Germinal center (tissue), 1 donor: ENCODE measurements at regions not wholly inside any gene's neighbourhood (a gene's known extent, or its start where the extent isn't known, plus 50 kb on each side); places are given as distances from the start of the nearest gene placed in this dataset.
A peak's percentile ranks its signal among the peaks of the same experiment; 100 is the strongest.

ENCODE experiments used
- DNase-seq: peaks from one replicate; pipeline ENCODE4 v3.0.0; 2012; ENCODE audit warnings: mixed read lengths, low spot score

DNA sequence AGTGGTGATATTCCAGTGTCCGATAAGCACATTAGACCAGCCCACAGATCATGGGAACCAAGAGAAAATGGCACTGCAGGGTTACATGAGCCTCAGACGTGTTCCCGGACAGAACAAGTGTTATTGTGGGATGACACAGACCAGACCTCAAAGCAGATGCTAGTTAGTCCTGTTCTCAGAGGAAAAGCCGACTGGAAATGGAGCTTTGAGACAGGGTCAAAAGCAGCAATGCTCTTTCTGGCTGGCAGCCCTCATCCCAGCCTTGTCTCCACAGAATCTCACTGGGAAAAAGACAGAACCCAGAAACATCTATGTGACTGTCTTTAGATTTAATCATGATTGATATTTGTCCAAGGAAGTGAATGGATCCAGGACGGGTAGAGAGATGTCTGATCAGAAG, 506.8 kb downstream of the INSC start:
- no peak for DNase-seq

- no peak for DNase-seq
Observed at GRCh38 chr11:15622231-15622890, 507.6 kb downstream of the INSC start.

DNA sequence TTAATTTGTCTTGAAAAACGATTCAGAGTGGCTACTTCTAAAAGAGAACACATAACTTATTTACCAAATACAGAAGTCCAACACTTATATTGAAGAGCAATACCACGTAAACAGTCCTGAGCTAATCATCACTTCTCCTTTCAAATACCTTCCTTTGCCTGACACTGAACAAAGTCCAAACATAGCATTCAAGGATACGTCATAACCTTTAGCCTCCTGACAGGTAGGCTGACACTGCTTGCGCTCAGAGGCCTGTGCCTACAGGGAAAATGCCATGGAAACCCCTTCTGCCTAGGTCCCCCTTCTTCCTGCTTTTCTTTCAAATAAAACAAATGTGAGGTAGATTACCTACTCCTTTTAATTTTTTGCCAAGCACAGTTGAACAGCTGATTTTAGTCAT, 510.0 kb downstream of the INSC start:
- DNase-seq, result no peak

DNA sequence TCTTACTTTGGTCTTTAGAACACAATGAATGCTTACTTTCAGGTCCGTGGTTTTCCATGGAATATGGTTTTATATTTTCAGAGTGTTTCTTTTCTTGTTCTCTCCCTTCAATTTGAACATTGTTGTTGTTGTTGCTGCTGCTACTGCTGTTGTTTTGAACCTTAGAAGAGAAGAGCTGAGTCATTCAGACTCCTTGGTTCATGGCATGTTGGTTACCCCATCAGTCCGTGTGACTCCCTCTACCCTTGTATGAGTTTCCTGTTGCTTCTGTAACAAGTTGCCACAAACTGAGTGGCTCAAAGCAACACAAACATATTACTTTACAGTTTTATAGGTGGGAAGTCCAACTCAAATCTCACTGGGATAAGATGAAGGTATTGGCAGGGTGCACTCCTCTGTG, 511.0 kb downstream of the INSC start:
- no peak for DNase-seq

GRCh38 chr11:15627560-15627959, 512.8 kb downstream of the INSC start:
- DNase-seq, result no peak

DNA sequence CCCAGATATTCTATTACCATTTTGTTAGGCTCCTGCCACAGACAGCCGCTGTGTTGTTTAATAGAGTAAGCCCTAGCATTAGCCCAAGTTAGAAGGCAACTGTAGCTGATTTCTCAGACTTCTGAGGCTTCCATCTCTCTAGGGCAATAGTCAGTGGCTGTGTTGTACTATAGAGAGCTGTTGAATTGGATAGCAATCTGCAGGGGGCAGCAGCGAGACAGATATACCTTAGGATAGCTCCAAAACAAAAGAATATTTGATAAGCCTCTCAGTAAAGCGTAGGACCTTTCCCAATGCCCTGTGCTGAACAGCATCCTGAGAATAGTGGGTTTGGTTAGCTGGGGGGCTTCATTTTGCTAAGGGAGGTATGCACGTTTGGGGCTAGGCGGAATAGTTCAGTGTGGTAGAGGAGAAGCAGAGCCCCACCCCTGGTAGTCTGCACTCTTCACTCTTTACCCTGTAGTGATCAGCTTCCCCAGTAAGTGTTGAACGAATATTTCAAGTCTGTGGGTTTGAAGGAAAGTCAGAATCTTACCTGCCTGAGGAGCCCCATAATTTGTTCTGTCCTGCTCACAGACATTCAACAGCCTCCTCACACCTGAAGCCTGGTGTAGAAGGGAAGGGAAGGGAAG, 515.1 kb downstream of the INSC start:
- no peak for DNase-seq

DNA sequence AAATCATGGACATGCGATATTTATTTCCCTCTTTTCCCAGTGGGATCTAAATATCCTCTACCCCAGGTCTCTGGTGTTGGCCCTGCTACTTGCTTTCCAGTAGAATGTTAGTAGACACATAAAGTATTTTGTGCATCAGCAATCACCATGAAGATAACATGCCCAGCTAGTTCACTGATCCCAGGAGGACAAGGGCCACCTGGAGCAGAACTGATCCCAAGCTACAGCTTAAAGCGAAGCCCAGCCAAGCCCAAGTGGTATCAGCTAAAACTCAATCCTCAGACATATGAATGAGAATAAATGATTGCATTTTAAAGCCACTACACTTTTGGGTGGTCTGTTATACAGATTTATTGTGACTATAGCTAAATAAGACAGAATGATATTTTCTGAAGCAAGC, 516.2 kb downstream of the INSC start:
- no peak for DNase-seq

- DNase-seq, result no peak
Observed at GRCh38 chr11:15635521-15635920, 520.8 kb downstream of the INSC start.

DNA sequence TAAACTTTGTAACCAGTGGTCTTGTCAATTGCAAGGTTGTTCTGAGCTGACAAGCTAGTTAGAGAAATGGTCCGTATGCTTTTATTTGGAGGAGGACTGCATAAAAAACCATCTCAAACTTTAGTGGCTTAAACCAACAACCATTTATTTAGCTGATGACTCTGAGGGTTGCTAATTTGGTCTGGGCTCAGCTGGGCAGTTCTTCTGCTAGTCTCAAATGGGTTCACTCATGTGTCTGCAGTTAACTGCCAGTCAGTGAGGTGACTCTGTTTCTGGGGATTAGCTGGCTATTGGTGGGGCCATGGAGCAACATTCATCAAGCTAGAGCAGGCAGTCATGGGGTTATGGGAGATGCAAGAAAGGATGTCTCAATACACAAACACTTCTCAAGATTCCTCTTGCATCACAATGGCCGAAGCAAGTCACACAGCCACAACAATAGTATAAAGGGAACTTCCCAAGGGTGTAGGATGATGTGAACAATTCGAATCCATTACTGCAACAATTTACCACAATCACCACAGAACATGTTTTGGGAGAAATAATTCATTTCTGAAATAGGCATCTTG, 521.9 kb downstream of the INSC start:
- DNase-seq, result no peak

- no peak for DNase-seq
Observed at GRCh38 chr11:15638386-15638787, 523.7 kb downstream of the INSC start.

DNA sequence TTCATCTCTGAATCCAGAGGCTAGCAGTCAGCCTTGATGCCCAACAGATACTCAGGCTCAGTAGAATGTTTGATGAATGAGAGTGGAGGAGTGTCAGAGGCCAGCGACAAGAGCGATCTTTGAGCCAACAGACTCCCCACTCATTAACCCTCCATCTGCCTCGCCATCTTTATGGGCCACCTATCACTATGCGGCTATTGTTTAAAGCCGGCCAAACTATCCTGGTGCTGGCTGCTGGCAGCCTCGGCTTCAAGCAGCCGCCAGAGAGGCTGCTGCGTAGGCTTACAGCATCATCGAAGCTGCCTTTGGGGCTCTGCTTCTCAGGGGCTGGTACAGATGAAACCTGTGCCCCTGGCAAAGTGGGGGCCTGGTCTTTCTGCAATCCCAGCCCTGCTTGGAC, 525.6 kb downstream of the INSC start:
- no peak for DNase-seq

DNA sequence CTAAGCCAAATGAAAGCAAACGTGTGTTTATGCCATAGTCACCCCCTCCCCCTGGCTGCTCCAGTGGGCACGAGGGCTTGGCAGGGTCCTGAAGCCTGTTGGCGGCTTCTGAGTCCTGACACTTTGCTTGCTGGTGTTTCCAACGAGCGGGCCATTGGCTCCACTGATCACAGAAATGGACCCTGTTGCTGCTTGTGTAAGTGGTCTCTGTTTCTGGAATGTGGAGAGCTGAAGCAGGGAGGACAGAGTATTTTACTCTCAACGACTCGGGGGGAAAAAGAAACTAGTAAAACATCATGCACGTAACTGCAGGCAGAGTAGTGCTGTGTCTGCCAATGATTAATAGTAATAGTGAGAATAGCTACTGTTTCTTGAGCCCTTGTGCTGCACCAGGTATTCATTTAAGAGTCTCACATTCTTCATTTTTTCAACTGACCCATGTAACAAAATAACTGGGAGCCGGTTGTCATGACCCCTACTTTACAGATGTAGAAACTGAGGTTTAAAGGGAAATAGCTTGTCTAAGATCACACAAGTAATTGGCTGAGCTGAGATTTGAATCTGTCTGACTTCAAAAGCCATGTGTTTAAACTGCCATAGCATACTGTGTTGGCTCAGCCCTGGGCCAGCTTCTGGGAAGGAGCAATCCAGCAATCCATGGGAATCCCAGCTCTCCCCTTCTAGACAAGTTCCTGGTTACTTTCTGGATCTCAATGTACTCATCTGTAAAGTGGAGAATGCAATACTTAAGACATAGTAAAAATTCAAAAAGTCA, 526.7 kb downstream of the INSC start:
- DNase-seq, result no peak

GRCh38 chr11:15645201-15645600, 530.5 kb downstream of the INSC start:
- DNase-seq, result no peak

- DNase-seq, result no peak
Observed at GRCh38 chr11:15649371-15650104, 534.8 kb downstream of the INSC start.

- DNase-seq, result peak; percentile 75
Observed at GRCh38 chr11:15650105-15650938, 535.6 kb downstream of the INSC start.

DNA sequence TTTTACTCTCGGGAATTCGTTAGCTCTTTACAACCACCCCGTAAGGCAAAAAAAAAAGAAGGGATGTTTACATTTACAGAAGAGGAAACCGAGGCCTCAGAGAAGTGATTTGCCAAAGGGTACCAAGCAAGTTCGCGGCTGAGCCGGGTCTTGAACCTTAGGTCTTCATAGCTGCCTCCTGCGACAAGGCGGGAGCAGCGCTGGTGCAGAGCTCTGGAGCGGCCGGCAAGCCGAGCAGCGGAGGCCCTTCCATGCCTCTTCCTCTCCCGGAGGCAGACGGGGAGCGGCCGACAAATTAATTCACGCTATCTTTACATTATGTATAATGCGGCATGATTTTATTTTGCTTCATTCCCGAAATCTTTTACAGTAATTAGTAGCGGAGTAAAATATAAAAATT, 536.3 kb downstream of the INSC start:
- no peak for DNase-seq

- no peak for DNase-seq
Observed at GRCh38 chr11:15651816-15652215, 537.1 kb downstream of the INSC start.

DNA sequence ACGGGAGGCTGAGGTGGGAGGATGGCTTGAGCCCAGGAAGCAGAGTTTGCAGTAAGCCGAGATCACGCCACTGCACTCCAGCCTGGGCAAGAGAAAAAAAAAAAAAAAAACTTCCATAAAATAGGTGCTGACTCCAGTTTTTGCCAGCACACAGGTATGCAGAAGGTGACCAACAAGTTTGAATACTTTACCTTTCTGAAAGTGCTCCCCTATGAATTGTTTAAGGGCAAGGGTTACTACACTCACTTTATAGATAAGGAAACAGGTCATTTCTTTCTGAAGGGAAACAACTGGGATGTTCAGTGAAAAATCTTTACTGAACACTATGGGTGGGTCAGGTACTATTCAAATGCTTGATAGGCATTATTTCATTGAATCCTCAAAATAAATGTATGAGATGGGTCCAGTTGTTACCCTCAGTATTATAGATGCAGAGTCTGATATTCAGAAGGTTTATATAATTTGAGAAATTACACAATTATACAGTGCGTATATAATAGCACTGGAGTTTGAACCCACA, 538.5 kb downstream of the INSC start:
- no peak for DNase-seq

GRCh38 chr11:15654451-15654850, 539.7 kb downstream of the INSC start:
- no peak for DNase-seq

- no peak for DNase-seq
Observed at GRCh38 chr11:15655552-15655951, 540.8 kb downstream of the INSC start.

DNA sequence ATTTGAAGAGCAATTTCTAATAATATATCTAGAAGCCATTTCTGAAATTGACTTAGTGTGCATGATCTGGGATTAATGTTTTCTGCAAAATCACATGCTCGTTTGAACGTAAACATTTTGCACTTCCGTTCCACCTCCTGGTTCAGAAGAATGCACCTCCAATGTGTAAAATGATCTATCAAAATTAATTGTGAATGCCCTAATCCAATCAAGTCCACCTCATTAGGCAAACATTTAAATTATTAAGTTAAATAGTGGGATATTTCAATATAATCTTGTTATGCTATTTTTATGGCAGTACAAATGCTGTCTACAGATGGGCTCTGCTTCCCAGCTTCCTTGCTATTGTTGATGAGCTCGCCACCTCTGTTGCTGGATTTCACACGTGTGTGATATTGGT, 542.5 kb downstream of the INSC start:
- no peak for DNase-seq
